Iris pigment epithelial cell (primary cell): ENCODE measurements at regions not wholly inside any gene's neighbourhood (a gene's known extent, or its start where the extent isn't known, plus 50 kb on each side); places are given as distances from the start of the nearest gene placed in this dataset.
A peak's percentile ranks its signal among the peaks of the same experiment; 100 is the strongest.

Experiments used
- DNase-seq: peaks from one replicate; pipeline ENCODE4 v3.0.0-alpha.2; 2011; ENCODE audit warnings: low read depth

DNA sequence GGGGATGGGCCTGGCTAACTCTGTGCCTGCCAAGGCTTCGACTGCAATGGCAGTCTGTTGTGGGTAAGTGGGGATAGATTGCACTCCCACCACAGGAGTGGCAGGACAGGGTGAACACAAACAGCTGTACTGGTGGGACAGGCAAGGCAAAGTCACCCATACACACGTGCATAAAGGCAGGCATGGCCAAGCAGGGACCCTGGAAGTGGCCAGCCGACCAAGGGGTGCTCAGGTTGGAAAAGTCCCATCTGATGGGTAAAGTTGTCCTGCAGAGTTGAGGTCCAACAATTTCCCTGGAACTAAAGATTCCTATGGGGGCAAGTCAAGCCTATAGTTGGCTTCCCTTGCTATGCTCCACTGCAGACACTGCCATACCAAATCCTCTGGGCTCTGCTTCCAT lies 1961.9 kb upstream of the ADGRL3 start:
- DNase-seq, result no peak

DNA sequence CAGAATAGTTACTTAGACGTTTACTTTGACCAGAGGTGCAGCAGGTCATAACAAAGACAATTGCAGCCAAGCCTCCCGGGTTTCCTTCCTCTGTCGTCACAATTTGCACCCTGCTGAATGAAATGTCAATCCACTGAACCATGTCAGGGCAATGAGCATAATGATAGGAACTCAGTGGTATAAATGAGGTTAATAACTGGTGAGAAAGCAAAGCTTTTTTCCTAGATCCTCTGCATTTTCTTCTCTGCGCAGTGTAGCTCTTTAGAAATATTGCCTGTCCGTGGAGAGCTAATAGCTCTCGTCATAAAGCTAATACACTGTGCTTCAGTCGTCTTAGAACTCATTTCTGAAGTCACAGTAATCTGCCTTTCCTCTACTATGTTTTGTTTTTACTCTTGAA lies 1960.1 kb upstream of the ADGRL3 start:
- DNase-seq, result no peak

DNA sequence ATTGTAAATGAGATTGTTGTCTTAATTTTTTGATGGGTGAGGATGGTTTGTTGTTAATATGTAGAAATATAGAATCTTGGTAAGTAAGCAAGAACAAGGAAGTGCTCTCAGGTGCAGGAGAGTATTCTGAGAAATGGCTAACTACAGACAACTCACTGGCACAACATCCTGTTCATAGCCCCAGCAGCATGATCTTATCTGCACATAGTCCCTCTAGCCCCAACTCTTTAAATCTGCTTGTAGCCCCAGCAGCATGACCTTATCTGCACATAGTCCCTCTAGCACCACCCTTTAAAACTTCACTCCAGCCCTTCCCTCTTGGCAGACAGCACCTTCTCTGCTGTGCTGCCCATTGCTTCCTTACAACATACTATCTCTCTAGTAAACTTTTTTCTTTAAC lies 1957.1 kb upstream of the ADGRL3 start:
- no peak for DNase-seq

DNA sequence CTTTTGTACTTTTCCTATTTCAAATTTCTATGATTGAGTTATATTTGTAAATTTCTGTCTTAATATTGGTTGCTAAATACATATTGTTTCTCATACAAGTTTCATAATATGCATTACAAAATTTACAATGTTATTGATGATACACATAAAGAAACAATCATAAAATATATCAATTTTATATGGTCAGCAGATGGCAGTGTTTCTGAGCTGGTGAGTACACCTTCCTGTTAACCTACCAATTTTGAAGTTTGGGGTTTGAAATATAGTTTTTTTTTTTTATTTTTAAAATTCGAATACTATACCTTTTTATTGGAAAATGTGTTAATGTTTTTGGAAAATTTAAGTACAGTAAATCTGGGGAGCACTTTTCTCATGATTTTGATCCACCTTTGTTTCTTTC lies 1953.1 kb upstream of the ADGRL3 start:
- peak; percentile 1 for DNase-seq

DNA sequence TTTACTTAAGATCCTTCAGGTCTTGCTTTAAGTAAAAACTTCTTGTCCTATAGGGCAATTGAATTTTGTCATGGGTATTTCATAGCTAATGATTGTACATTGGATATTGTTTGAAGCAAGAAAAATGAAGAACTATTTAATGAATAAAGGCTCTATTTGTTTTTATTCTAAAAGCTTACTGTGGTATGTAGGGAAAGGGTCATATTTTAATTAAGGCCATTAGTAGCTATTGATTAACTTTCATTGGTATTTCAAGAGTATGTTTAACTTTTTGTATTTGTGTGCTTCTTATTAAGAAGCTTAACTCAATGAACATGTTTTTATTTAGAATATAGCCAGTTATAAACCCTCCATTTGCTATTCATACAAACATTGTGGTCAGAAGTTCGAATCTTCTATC lies 1951.8 kb upstream of the ADGRL3 start:
- DNase-seq, result no peak

DNA sequence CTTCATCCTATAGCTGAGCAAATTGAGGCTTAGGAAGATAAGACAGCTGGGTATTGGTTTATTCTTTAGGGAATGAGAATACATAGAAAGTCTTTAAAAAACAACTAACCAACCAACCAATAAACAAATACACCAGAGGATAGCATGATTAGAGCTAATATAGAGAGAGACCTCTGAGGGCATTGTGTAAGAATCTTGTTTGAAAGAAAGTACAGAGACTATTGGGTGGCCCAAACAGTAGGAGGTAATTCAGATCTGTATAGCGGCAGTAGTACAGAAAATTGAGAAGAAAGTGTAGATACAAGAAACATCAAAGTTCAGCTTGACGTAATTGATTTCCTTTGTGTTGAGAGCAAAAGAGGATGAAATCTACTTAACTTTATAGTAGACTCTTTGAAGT lies 1951.0 kb upstream of the ADGRL3 start:
- no peak for DNase-seq

DNA sequence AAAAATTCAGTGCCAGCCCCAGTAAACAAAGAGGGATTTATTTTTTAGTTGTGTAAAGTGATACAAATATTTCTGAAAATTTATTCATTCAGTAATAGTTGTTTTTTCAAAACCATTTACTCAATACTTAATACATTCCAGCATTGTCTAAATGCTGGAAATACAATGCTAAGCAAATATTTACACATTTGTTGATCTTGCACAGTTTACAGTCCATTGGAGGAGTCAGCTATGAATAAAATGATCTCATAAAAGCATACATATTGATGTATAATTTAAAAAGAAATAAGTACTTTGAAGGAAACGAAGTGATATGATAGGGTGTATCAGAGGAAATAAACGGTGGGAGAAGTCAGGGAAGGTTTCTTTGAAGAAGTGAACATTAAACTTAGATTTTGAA lies 1942.1 kb upstream of the ADGRL3 start:
- no peak for DNase-seq

DNA sequence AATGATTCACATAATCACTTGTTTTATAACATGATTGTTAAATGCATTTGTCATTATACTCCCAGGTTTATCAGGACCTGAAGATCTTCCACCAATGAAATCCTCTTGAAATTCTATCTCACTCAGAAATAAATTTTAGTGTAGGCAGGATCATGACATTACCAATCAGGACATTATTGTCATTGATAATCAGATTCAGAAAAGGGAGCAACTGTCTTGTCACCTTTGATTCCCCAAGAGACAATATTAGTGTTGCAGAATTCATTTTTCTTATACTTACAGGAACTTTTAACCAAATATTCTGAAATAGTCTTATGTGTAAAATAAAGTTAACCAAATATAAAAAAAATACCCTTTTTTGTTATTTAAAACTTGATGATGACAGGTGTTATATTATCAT lies 1892.5 kb upstream of the ADGRL3 start:
- no peak for DNase-seq

DNA sequence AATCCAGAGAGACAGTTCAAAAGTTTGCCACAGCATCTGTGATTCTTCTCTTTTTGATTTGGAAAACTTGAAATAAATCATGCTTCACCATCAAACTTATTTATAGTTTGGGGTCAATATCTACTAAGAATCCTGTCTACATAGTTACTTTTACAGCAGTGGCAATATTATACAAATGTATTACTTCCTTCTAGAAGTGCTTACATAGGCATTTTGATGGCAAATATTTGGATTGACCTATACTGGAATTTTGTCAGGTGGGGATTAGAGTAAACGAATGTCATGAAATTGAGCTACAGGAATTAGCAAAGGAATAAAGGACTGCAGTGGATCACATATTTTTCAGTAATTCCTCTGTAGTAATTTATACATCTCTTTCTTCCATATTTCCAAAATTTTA lies 1885.5 kb upstream of the ADGRL3 start:
- DNase-seq, result no peak

DNA sequence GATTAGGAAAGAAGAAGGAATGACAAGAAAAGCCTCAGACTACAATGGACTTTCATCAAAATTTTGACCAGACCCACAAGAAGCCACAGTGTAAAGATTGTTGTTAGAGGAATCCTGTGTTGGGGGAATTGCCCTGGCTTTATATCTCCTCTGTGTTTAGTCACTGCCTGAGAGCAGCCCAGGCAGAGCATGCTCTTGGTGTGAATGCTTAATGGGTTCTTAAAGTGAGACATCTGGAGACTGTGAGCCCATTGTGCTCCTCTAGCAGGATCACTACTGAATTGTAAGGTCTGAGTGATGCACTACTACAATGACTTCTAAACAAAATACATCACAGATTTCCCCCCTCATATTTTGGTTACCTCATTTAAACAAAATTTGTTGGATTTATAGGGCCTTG lies 1860.5 kb upstream of the ADGRL3 start:
- DNase-seq, result no peak

DNA sequence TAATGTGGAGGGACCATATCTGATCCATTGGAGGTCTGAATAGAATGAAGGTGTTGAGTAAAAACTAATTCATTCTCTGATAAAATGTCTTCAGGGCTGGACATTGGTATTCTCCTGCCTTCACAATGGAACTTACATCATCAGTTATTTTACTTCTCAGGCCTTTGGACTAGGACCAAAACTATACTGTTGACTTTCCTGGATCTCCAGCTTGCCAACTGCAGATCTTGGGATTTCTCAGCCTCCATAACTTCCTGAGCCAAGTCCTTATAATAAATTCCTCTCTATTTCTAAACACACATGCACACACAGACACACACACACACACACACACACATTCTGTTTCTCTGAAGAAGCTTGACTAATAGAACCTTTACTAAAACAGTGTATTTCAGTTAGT lies 1858.6 kb upstream of the ADGRL3 start:
- no peak for DNase-seq

DNA sequence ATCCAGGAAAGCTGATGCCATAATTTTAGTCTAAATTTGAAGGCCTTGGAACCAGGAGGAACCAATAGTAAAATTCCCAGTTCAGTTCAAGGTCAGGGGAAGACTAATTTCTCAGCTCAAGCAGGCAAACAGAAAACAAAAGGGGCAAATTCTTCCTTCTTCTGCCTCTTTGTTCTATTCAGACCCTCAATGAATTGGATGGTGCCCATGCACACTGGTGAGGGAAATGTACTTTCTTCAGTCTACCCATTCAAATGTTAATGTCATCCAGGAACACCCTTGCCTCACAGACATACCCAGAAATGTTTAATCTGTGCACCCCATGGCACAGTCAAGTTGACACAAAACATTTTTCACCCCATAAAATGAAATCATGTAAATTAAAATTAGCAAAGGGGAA lies 1851.2 kb upstream of the ADGRL3 start:
- no peak for DNase-seq

DNA sequence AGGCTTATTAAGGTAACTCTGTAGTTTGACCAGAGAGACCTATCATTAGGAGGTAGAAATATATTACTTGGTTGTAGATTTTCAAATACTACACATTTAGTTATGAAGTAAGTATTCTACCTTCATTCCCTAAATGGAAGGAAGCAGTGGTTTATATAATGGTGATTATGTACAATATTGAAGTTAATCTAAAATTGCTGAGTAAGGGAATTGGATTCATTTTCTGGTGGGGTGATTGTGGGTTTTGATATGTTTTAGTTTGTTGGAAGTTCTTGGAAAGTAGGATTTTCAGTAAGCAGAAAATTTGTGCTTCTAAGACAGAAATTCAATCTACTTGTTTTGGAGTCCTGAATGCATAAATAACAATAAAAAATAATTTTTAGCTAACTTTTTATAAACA lies 1830.9 kb upstream of the ADGRL3 start:
- no peak for DNase-seq

DNA sequence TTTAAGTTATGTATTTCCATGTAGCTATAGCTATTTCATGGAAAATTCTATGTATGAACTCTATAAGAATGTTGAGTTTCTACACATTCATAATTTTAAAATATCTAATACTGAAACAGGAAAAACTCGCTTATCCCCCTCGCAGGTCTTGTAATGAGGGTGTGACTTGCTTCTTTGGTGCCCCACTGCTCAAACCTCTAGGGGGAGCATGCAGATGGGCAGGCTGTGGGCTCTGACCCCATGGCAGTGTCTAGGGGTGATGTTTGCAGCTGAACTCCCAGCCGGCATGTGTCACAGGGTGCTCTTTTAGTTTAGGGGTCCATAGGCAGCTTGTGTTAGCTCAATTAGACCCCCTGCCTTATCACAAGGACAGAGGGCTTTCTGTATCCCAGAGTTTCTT lies 1825.7 kb upstream of the ADGRL3 start:
- no peak for DNase-seq

DNA sequence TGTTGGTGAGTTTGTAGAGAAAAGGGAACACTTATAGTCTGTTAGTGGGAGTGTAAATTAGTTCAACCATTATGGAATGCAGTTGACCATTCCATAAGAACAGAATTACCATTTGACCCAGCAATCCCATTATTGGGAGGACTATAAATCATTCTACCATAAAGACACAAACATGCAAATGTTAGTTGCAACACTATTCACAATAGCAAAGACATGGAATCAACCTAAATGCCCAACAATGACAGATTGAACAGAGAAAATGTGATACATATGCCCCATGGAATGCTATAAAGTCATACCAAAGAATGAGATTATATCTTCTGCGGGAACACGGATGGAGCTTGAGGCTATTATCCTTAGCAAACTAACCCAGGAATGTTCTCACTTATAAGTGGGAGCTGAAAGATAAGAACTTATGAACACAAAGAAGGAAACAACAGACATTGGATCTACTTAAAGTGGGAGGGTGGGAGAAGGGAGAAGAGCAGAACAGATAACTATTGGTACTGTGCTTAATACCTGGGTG lies 1819.2 kb upstream of the ADGRL3 start:
- DNase-seq, result no peak

DNA sequence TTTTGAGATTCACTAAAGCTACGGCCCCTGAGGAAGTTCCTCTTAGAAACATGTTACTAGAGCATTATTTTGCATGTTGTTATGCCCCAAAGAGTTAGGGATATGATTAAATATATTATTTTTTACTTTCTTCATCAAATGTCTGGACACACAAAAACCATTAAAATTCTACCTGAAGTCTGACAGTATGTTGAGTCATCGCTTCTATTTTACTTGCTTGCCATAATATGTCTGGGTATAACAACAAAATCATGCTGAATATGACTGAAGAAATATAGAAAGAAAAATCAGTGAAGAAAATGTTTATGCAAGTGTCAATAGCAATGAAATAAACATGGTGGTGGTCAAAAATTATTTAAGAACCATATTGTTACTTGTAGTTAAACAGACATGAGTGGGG lies 1818.5 kb upstream of the ADGRL3 start:
- no peak for DNase-seq

DNA sequence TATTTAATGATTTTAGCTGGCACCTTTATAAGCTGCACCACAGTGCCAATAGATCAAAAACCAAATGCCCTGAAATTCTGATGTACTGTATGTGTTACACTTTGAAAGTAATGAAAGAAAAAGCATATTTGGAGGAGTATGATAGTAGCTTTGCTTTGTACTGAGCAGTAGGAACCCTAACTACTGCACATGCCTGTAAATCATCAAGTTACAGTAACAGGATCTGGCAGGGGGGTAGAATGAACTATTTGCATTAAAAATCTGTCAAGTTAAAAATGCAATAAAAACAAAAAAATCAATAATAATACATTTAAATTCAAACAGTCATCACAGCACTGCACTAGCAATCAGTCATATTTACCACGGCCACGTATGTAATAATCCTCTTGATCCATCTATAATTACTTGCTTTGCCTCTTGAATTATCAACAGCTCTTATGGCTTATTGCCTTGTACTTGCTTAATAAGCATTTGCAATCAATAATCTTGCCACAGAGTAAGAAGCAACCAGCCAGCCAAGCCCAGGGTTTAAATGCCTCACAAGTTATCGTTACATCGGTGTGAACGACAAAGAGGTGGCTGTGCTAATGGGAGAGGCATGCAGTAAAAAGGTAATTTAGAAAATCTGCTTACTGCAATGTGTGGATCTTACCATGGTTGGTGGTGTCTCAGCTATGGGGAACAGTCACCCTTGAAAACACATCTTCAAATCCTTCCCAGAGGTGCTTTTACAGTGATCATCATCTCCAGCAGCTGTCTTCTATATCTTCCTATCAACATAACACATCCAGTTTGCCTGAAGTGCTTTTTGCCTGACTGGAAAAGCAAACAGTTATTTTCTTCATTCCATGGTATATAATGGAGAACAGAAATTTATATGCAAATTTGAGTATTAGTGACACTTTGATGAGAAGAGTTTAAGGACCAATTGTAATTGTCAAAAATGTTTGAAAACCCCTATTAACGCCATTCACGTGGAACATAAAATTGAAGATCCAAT lies 1812.1 kb upstream of the ADGRL3 start:
- DNase-seq, result no peak

DNA sequence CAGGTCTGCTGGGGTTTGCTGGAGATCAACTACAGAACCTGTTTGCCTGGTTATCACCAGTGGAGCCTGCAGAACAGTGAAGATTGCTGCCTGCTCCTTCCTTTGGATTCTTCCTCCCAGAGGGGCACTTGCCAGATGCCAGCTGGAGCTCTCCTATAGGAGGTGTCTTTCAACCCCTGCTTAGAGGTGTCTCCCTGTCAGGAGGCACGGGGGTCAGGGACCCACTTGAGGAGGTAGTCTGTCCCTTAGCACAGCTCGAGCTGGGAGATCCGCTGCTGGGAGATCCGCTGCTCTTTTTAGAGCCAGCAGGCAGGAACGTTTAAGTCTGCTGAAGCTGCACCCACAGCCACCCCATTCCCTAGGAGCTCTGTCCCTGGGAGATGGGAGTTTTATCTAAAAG lies 1806.3 kb upstream of the ADGRL3 start:
- DNase-seq, result no peak

DNA sequence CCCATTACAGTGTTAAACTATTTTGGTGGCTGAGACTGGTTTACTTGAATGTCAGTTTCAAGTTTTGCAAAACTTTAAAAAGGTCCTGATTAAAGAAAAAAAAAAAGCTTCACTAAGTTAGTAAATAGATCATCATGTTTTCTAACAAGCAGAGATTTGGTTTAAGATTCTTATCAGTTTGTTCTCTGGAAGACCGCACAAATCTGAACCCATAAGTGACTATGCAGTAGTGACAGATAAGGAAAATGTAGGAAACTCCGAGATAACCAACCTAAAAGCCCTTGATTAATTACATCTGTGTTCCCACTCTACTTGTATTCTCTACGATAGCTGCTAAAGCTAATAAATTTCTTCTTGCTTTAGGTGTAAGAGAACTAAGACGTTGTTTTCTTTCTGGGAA lies 1799.8 kb upstream of the ADGRL3 start:
- no peak for DNase-seq

DNA sequence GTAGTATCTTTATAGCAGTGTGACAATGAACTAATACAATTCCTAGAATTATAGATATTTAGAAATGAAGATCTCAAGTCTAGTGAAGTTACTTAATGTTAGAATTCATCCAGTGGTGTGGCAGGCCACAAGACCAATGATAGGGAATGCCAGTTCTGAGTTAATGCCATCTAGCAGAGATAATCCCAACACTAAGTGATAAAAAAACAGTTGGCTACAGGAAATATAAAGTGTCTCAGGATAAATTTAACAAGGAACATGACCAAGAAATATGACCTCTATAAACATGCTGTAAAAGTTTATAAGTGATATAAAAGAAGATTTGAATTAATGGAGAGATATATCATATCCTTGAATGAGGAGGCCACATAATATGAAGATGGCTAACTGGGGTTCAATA lies 1790.5 kb upstream of the ADGRL3 start:
- DNase-seq, result no peak

DNA sequence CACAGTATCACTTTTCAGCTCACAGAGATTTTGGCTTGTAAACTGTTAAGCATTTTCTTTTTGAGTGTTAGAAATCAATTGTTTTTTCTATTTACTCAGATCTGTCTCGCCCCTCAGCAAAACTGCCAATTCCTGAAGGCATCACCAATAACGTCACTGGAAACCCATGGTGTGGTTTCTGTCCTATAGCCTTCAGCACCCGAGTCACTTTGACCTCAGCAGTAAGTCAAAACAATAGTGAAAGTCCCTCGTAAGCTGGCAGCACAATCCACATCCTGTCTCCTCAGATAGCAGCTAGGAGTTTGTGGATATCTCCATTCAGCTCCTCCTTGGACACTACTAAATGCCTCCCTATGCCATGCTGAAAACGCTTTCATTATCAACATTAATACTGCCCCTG lies 1787.4 kb upstream of the ADGRL3 start:
- DNase-seq, result no peak

DNA sequence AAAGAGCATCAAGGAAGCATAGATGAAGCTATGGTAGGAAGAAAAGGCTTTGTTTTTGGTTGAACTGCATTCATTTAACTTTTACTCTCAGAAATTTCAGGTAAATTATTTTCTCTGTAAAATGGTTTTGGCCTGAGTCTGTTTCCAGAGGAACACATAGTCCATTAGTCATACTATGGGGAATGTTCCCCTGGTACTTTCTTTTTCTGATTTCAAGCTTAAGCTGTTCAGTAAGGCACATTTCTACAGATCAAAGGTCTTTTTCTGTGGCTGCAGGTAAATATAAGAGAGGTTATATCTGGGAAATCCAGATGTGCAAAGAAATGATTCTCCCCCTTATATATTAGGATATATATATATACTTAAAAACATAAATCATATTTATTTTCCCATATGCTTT lies 1744.4 kb upstream of the ADGRL3 start:
- DNase-seq, result peak; percentile 0

DNA sequence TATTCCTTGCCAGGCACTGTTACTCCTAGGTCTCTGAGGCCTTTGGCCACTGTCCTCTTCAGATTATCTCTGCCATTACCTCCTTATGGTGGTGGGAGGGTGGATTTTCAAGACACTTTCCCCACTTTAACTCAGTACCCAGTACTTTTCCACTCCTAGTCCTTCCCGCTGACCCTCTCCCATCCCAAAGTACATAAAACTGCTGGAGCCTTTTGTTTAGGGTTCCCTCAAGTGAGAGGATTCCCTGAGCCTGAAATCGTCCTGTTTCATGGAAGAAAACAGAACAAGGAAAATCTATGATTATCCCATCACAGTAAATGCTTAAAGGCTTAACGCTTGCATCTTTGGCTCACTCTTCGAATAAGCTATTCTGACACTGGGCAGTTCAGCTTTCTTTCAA lies 1742.5 kb upstream of the ADGRL3 start:
- DNase-seq, result no peak

DNA sequence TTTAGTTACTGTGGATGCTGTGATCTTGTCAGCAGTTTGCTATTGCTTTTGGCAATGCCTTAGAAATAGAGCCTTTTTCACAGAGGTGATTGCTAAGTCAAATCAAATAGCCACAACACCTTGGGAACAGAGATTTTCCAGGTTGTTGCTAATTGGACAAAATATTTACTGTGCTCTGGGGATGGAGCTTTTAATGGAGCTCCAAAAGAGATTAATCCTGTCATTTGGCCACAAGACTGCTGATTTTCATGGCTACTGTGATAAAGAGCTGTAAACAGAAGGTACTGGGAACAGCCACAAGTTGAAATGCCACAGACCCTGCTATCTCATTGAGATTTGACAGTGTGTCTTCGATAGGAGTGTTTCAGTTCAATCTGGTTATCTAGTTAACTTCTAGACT lies 1715.2 kb upstream of the ADGRL3 start:
- no peak for DNase-seq
